ENCODE measurements at regions not wholly inside any gene's neighbourhood (a gene's known extent, or its start where the extent isn't known, plus 50 kb on each side); places are given as distances from the start of the nearest gene placed in this dataset.

GRCh38 chr3:18586076-18586475, 160.9 kb upstream of the SATB1 start:
- Histone ChIP-seq H4K8ac (ENCODE audit: extremely low read depth, insufficient read depth, low read length) (no peak overlapping the region), H3K79me1 (ENCODE audit: low read depth, low read length) (no peaks in the 10 kb centered on the region), H3K36me3 (ENCODE audit: control insufficient read depth in 2 of 4, insufficient read depth in 4 of 4, low read length in 3 of 4) (no peaks in the 10 kb centered on the region), H2BK12ac (ENCODE audit: low read depth, low read length) (no peak overlapping the region), H2BK20ac (ENCODE audit: low read length) (no peak overlapping the region), H3K4ac (replicated peaks; ENCODE audit: insufficient read length, low read depth, low read length) (no peak overlapping the region), H2AK5ac (ENCODE audit: low read depth, low read length) (no peak overlapping the region), H4K5ac (ENCODE audit: insufficient read length, low read depth, low read length) (no peak overlapping the region), H3K18ac (ENCODE audit: extremely low read depth, low read length) (no peak overlapping the region), H3K4me2 (ENCODE audit: insufficient read depth in 1 of 2, low read depth in 2 of 2, low read length in 2 of 2) (no peak overlapping the region), H4K91ac (replicated peaks; ENCODE audit: insufficient read length, low read length) (no peak overlapping the region), H3K9ac (replicated peaks in 1 of 4; ENCODE audit: extremely low read depth in 1 of 4, low read depth in 3 of 4, low read length in 3 of 4) (no peak overlapping the region), H3K23me2 (ENCODE audit: low read depth, low read length) (no peaks in the 10 kb centered on the region), H3K27me3 (replicated peaks in 1 of 4; ENCODE audit: control insufficient read depth in 3 of 4, extremely low read depth in 1 of 4, insufficient read depth in 3 of 4, low read length in 3 of 4) (no peaks in the 10 kb centered on the region), H2BK120ac (replicated peaks; ENCODE audit: low read depth, low read length) (no peak overlapping the region), H3K56ac (replicated peaks; ENCODE audit: insufficient read length, low read depth, low read length) (no peak overlapping the region), H2BK5ac (ENCODE audit: low read depth, low read length) (no peak overlapping the region), H3K79me2 (ENCODE audit: control insufficient read depth in 1 of 2, insufficient read depth in 2 of 2, low read length in 2 of 2) (no peaks in the 10 kb centered on the region), H3K9me3 (ENCODE audit: insufficient read depth in 2 of 2, low read depth in 1 of 2, low read length in 1 of 2) (no peaks in the 10 kb centered on the region), H4K20me1 (replicated peaks in 1 of 2; ENCODE audit: control insufficient read depth in 1 of 2, insufficient read depth in 2 of 2, low read length in 2 of 2) (no peaks in the 10 kb centered on the region), H2BK15ac (ENCODE audit: low read length) (no peak overlapping the region), H3K27ac (ENCODE audit: low read depth, low read length) (no peak overlapping the region), H3K23ac (ENCODE audit: insufficient read length) (no peak overlapping the region), H2AFZ (ENCODE audit: low read length) (no peak overlapping the region), H3K4me1 (replicated peaks in 1 of 4; ENCODE audit: control insufficient read depth in 3 of 4, insufficient read depth in 4 of 4, low read length in 3 of 4) (no peaks in the 10 kb centered on the region), H3K4me3 (ENCODE audit: extremely low read depth in 1 of 4, insufficient read depth in 2 of 4, low read depth in 3 of 4, low read length in 4 of 4) (no peak overlapping the region), H3K14ac (ENCODE audit: insufficient read length) (no peak overlapping the region)
- no peak for FAIRE-seq
- no peak for DNase-seq (ENCODE audit: low read depth in 1 of 2, low spot score in 2 of 2)
- CTCF ChIA-PET (ENCODE audit: partially characterized antibody), result interaction anchor here (1.7 kb wide), 1 partner anchor 27 kb away, joined by 4 read pairs; no protein-coding TSS in a partner anchor
- WGBS, 2 experiments (ENCODE audit: extremely low coverage in 1 of 2, insufficient coverage in 1 of 2, insufficient read length in 1 of 2, insufficient replicate concordance in 2 of 2, low coverage in 1 of 2, low lambda C conversion rate in 2 of 2, missing lambda C conversion rate in 1 of 2), result 91% methylated on average over 2 of the region's 2 CpGs; no CpG with 5 or more reads in 1 of the 2 experiments
- no peak for TF ChIP-seq HDAC2 (IDR thresholded peaks at IDR 0.05; ENCODE audit: borderline replicate concordance in 1 of 2, low read depth in 2 of 2, low read length in 2 of 2)
- TF ChIP-seq GABPA (IDR thresholded peaks at IDR 0.05; ENCODE audit: borderline replicate concordance, insufficient read depth, low read length), result no peak
- TF ChIP-seq FOSL1 (IDR thresholded peaks at IDR 0.05; ENCODE audit: insufficient read depth, low read depth, low read length), result no peak
- TF ChIP-seq SIN3A (conservative IDR thresholded peaks at IDR 0.05 in 1 of 2, IDR thresholded peaks at IDR 0.05 in 1 of 2; ENCODE audit: low read depth in 1 of 2, low read length in 2 of 2), result no peak
- POLR2A ChIA-PET (ENCODE audit: partially characterized antibody), result no interaction called here

Measured in H1 (cell line).